HTERT RPE-1 (cell line): ENCODE measurements at regions not wholly inside any gene's neighbourhood (a gene's known extent, or its start where the extent isn't known, plus 50 kb on each side); places are given as distances from the start of the nearest gene placed in this dataset.

Source experiments
- in situ Hi-C: fragments of 300-500 bp; cut with MboI; formaldehyde crosslinking; loops from 4 replicates; pipeline ENCODE4 v1.14.3; 2020; ENCODE audit warnings: low sequenced_read_pairs

DNA sequence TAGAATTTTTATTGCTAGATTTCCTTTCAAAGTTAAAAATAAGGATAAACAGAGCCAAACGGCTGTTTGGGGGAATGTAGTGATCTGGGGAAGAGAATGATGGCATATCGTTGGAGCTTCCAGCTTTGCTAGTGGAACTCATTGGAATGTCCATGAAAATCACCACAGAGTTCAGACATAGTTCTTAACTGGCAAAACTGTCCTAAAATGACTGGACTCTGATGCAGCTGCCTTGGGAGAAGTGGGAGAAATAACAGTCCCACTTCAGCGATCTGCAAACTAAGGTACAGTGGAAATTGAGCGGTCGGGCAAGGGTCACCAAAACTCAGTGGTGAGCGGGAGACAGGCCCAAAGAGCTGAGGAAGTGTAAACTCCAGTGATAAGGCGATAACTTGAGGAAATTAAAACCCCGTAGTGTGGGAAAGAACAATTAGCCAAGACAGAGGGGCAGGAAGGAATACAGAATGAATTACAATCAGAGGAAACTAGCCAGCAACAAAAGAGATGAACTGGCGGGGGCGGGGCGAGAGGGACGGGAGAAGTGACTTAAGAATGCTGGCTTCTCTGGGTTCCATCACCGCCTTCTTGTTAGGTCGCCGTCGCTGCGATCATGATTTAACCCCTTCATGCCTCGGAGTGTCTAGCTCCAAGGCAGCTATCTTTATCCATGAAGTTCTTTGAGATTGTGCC, 89.8 kb upstream of the ARHGAP29 start:
- in situ Hi-C loops: loop anchor here (25.0 kb wide), 1 partner anchor 265 kb away; no protein-coding TSS in a partner anchor

DNA sequence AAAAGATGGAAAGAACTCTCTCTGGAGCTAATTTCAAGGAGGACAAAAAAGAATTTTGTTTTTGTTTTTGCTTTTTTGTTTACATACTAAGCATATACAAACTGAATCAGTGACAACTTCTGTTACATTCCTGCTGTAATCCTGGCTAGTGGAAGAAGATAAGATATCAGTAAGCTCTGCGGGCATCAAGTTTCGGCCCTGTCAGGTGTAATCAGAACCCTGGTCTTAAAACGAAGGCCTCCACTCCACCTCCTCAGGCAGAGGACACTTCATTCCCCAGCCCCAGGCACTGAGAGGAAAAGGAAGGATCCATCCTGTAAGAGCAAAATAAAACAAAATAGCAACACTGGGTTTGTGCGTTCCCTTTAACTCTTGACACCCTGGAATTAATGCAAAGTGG, 88.9 kb upstream of the ARHGAP29 start:
- in situ Hi-C loops: loop anchor here (25.0 kb wide), 1 partner anchor 264 kb away; no protein-coding TSS in a partner anchor

DNA sequence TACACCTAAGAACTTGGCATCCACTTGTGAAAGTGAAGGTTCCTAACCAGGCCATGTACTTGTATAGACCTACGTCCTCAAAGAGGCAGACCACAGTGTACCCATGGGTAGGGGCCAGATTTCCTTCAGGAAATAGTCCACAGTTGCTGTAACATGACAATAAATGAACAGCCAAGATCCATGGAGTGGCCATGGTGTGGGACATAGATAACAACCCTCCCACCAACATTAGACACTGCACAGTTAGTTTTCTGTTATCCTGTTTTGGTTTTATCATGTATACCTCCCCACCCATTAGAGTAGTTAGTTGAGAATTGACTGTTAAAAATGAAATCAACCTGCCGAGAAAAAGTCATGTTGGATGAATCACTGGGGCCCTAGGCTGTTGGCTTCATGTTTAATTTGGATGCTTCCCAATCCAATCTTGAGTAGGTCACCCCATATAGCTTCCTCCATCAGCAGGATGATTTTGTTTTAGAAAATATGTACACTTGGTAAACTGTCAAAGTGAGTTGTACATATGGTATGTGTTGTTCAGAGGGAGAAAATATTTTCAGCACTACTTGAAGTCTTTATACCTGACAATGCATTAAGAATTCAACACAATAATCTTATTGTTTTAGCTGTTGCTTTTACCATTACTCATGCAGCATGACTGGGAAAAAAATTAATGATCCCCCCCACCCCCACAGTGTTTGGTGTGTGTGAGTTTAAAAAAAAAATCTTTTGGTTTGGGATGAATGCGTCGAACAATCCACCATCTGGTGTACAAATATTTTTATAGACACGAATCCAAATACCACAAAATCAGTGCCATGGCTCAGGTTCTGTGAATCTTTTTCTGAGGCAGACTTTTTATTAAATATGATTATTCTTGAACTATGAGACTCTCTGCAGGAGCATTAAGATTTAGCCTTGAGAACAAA, 88.3 kb upstream of the ARHGAP29 start:
- in situ Hi-C loops: loop anchor here (25.0 kb wide), 1 partner anchor 263 kb away; no protein-coding TSS in a partner anchor

DNA sequence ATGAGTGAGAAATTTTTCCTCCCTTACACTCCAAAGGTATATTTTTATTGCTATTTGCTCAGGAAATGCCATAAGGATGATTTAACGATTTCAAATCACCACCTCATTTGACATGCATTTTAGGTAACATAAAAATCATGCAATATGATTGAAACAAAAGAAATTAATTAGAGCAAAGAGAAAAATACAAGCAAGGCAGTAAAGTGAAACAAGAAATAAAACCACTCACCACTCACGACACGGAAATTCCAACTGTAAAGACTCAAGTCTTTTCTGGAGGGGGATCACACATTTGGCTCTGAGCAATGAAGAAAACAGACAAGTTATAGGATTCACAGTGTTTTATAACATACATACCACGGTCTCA, 86.8 kb upstream of the ARHGAP29 start:
- in situ Hi-C loops: no loop called here

DNA sequence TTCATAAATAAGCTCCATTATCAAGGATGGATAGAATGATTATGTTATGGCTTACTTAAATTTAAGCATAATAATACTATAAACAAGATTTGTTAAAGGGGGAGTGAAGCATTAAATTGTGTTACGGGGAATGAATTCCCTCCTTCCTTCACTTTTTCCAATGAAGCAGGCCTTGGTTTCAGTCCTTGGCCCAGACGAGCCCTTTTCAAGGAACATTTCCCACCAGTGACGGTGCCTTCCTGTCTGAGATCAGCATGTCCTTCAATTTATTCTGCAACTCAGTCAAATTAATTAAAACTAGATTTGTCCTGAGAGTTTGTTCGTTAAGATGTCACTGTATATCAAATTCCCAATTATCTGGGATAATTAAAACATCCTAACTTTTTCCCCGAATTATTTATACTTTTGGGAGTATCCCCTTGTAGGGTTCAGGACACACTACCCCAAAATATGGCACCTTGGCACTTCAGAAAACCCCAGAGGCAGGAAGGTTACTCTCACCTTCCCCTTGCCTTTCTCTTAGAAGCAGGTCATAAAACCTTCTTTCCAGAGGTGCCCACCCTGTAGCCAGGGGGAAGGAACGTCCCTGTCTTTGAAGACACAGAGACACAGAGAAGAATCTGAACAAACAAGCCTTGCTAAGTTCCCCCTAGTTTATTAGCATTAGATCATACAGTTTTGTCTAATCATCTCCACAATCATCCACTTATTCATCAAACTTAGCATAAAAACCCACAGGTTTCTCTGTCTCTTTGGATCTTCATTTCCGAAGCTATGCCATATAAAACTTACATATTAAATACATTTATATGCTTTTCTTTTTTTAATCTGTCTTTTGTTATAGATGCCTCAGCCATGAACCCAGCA, 86.2 kb upstream of the ARHGAP29 start:
- in situ Hi-C loops: no loop called here

DNA sequence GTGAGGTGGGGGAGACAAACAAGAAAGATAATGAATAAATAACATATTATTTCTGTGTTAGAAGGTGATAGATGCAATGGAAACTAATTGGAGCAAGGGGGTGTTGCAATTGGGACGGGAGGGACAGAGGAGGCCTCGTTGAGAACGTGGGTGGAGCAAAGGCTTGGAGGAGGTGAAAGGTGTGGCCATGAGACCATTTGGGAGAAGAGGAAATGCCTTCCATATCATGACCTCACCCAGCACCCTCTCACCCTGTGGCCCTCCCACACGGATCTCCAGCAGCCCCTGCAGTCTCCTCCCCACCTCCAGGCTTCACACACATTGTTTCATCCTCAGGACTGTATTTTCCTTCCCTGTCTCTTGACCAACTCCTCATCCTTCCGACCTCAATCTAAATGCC, 85.3 kb upstream of the ARHGAP29 start:
- in situ Hi-C loops: no loop called here

DNA sequence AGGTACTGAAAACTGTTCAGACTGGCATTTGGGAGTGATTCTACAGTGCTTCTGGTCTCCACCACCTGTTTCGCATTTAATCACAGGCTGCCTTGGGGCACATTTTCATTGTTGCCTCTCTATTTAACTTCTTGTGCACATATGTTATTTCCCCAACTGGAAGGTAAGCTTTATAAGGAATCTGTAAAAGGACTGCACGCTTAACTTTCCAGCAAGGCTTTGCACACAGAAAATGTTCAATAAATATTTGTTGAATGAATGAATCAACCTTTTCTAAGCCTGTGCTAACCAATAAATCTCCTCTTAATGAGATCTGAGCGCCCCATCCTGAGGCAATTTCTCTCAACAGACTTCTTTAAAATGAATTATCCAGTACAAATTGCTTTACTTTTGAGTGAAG, 84.3 kb upstream of the ARHGAP29 start:
- in situ Hi-C loops: no loop called here

DNA sequence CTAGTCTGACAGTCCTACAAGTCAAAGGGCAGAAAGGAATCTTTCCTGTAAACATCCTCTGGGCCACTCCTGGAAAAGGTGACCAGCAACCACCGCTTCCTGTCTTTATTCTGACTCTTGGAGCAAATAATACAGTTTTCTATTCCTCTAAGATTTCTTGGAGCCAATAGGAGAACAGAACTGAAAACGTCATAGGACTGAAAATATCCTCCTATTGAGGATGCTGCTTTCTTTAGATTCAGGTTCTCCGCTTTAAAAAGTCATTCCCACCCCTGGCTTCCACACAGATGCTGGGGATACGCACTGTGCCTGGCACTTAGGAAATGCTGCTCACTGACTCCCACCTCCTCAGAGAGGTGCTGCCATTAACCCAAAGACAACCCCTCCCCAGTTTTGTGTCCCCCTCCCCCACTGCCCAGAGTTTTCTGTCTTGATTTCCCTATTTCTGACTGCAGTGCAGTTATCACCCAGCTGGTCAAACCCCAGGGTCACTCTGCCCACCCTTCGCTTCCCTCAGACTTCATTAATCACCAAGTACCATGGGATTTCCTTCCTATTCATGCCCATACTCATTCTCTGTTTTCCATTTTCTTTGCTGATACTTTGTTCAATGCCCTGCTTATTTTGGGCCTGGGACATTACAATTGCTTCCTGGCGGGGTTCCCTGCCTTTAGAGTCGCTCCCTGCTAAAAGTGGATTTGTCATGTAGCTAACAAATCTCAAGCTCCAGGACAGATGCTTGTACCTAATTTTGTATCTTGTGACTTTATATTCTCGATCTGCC, 82.1 kb upstream of the ARHGAP29 start:
- in situ Hi-C loops: no loop called here

DNA sequence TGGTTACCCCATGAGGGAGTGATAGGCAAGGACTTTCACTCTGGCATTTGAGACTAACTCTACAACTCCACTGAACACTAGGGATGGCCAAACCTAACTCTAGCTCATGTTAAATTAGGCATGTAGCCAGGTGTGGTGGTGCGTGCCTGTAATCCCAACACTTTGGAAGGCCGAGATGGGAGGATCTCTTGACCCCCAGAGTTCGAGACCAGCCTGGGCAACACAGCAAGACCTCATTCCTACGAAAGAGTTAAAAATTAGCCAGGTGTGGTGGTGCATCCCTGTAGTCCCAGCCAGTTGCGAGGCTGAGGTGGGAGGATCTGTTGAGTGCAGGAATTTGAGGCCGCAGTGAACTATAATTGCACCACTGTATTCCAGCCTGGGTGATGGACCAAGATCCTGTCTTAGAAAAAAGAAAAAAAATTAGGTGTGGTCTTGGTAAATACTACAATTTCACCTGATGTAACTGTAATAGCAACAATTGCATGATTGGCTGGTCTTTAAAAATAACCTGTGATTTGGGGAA, 81.2 kb upstream of the ARHGAP29 start:
- in situ Hi-C loops: no loop called here

DNA sequence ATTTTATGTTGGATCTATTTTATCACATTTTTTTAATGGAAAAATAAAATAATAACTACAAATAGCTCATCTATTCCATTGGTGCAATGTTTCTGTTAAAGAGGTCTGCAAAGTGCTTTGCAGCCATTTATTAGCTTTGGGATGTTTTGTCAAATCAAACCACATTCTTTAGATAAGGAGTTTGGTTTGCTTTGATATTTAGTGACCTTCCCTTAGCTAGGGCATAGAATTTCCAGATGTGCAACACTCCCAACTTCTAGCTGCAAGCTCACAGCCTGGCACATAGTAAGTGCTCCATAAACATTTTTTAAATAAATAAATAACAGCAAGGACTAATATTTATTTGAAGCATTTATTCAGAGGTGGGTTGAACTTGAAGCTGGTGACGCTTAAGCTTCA, 80.4 kb upstream of the ARHGAP29 start:
- in situ Hi-C loops: no loop called here

DNA sequence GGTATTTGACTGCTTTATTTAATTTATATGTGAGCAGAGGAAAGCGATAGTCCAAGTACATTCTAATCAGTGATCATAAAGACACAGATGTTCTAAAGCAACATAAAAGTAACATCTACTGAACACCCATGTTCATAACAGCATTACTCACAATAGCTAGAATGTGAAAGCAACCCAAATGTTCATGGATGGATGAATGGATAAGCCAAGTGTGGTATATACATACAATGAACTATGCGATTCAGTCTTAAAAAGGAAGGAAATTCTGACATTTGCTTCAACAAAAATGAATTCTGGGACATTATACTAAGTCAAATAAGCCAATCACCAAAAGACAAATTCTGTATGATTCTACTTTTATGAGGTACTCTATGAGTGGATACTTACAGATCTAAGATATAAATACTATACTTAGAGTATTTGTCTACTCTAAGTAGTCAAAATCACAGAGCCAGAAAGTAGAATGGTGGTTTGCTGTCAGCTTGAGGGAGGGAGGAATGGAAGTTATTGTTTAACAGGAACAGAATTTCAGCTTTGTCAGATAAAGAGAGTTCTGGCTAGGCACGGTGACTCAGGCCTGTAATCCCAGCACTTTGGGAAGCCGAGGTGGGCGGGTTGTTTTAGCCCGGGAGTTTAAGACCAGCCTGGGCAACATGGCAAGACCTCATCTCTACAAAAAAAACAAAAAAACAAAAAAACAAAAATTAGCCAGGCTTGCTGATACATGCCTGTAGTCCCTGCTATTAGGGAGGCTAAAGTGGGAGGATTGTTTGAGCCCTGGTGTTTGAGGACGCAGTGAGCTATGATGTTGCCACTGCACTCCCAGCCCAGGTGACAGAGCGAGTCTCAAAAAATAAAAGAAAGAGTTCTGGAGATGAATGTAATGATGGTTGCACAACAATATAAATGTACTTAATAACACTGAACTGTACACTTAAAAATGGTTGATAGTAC, 79.7 kb upstream of the ARHGAP29 start:
- in situ Hi-C loops: no loop called here

DNA sequence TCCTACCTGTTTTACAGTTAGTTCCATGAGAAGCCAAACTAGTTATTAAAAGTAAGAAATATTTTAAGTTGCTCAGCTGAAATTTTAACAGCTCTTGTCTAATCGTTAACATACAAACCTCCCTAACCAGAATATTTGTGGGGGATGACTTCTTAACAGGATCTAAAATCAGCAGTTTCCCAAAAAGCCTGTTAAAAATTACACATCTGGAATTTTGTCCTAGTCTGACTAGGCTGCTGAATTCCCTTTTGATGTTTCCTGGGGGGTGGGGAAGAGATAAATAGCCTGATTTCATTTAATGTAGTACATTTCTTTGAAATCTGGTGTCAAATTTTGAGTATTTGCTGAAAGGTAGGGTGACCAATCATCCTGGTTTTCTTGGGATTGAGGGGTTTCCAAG, 78.8 kb upstream of the ARHGAP29 start:
- in situ Hi-C loops: no loop called here

DNA sequence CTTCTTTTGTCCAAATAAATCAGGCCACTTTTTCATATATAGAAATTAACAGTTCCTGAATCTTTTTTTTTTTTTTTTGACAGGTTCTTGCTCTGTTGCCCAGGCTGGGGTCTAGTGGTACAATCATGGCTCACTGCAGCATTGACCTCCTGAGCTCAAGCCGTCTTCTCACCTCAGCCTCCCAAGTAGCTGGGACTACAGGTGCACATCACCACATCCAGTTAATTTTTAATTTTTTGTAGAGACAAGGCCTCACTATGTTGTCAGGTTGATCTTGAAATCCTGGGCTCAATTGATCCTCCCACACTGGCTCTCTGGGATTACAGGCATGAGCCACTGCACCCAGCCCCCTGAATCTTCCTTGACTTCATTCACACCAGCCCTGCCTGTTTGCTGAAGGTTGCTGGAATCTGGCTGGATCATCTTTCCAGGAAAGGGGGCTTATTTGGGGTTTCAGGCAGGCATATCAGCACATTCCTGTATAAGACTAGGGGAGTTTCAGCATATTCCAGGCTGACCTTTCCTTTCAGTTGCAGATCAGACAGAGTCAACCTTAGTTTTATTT, 78.2 kb upstream of the ARHGAP29 start:
- in situ Hi-C loops: no loop called here

DNA sequence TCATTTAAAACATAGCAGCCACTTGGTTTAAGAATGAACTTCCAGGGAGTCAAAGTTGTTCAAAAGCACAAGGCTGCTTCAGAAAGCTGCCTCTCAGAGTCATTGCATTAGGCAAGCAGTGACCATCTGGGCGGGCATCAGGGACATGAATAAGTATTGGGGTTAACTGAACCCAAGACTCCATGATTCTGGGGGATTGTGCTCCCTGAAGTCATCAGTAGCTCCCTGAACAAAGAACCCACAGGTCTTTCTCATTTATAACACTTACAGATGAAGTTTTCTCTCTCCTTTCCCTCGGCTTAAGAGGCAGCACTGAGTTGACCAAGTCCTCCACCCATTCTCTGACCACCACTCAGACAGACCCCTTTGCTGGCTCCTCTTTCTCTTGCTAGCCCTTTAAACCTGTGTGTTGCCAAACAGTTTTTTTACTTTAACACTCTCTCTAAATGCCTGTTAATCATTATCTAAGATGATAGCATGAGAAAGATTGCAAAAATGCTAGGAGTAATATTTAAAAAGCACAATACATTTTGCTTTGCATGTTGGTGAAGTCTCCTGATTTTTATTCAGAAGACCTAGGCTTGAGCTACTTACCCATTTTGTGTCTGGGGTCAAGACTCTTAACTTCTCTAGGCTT, 77.0 kb upstream of the ARHGAP29 start:
- in situ Hi-C loops: no loop called here

DNA sequence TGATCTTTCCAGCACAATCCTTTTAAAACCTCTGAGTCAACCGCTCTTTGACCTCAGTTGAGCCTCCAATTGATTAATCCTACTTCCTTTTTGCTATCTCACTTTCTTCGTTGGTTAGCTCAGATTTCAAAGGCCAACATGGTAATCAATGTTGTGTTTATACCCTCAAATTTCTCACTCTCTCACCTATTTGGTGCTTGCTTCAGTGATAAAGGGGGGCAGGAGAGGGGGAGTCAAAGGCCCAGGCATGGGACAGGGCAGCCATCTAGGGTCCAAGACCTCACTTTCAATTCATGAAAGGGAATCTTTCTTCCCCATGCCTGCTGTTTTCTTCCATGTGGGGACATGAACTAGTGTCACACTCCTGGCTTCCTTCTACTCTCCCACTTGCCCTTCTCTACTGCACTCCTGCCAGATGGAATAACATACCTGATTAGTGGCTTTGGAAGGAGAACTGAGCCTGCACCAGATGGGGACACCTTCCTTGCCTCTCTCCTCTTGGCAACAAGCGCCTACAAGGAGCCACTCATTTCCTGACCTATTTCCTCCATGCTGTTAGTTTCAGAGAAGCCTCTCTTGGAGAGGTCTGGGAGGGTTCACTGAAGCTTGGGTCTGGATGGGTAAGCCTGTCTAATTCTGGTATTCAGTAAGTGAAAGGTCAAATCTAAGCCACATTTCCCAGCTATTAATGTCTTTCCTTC, 73.3 kb upstream of the ARHGAP29 start:
- in situ Hi-C loops: no loop called here

DNA sequence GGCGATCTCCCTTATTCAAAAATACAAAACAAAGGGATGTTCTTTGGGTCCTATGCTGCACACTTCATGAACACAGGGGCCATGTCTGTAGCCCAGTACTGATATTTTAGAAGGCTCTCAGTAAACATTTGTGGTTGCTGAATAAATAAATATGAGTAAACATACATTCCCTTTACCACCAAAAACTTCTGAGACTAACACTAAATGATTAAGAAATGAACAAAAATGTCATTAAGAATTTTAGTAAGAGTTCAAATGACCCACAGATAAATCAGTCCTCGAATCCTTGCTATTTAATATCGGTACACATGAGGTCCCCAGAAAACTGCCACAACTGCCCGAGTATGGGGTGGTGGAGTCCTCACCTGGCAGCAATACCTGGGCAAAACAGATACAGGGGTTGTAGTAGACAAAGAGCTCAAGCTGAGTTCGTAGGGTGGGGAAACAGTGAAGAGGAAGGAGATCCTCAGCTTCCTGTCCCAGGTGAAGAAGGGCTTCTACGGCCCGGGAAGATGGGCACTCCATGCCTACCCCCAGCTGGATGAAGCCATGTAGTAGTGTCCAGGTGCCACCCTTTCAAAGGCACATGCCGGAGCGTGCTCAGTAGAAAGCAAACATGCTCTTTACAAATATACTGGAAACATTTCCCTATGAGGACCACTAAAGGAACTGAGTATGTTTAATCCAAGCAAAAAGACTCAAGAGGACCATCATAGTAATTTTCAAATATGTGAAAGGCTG, 72.6 kb upstream of the ARHGAP29 start:
- in situ Hi-C loops: no loop called here

DNA sequence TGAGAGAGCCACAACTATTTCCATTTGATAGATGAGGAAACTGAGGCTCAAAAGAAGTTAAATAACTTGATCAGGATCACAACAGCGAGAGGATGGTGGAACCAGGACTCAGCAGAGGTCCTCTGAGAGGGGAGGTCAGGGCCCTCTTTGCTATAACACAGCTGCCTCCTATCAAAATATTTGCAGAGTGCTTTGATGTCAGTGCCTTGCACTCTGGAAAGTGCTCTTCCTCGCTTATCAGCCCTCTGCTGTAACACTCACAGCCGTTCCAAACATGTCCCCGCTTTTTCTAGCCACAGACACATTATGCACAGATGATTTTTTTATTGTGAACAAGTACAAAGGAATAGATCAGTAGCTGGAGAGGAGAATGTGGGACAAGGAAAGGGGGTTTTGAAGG, 71.8 kb upstream of the ARHGAP29 start:
- in situ Hi-C loops: no loop called here
